Psoas muscle (tissue), 7 donors: ENCODE measurements at regions not wholly inside any gene's neighbourhood (a gene's known extent, or its start where the extent isn't known, plus 50 kb on each side); places are given as distances from the start of the nearest gene placed in this dataset.
A peak's percentile ranks its signal among the peaks of the same experiment; 100 is the strongest.

Experiments used
- ATAC-seq, 4 donors: fragments of 200-7000 bp; cut with Tn5 transposase; one replicate each; pipeline ENCODE4 v1.9.1; 2020; ENCODE audit warnings: moderate library complexity in 3 of 4, mild to moderate bottlenecking in 2 of 4
- DNase-seq, 2 donors: peaks; one replicate each; pipeline ENCODE4 v3.0.0-alpha.2; 2020
- H3K27ac ChIP-seq: fragments of 200-600 bp; one replicate; pipeline ENCODE4 v1.8.0; 2022
- H3K27me3 ChIP-seq, 3 donors: fragments of 200-600 bp in 1 of 3; one replicate each; pipeline versions ENCODE4 v1.6.1 to v1.8.0; 2013 to 2022; ENCODE audit warnings: low read length in 2 of 3, mild to moderate bottlenecking in 2 of 3, moderate library complexity in 1 of 3; ENCODE audit not compliant: insufficient read depth in 3 of 3
- H3K36me3 ChIP-seq, 2 donors: fragments of 200-600 bp in 1 of 2; one replicate each; pipeline versions ENCODE4 v1.6.1 to v1.8.0; 2013 to 2022; ENCODE audit warnings: low read depth in 1 of 2, mild to moderate bottlenecking in 1 of 2, moderate library complexity in 1 of 2; ENCODE audit not compliant: insufficient read depth in 1 of 2
- H3K4me1 ChIP-seq: fragments of 200-600 bp; one replicate; pipeline ENCODE4 v1.8.0; 2022
- H3K4me3 ChIP-seq: fragments of 200-600 bp; one replicate; pipeline ENCODE4 v1.8.0; 2022; ENCODE audit warnings: mild to moderate bottlenecking
- H3K9me3 ChIP-seq: fragments of 200-600 bp; one replicate; pipeline ENCODE4 v1.8.0; 2022
- WGBS, 3 donors: extraction: QIAGEN DNeasy Blood & Tissue Kit; methylation state at CpG; one replicate each; pipeline versions ENCODE4 v1.1.6 to v1.1.7; 2013; 5-methylcytosine and 5-hydroxymethylcytosine counted together
- intact Hi-C, 2 donors: fragments of 100-400 bp; cut with DNase I; formaldehyde crosslinking; loops; one replicate each; pipeline versions ENCODE4 v1.11.0 to v1.14.2; 2022
- TF ChIP-seq, protein P1 (sequence below): fragments of 200-600 bp; IDR thresholded peaks from one replicate; pipeline ENCODE4 v1.8.0; 2022; ENCODE audit warnings: antibody characterized with exemption
- donor health status: healthy with polysubstance abuse.
- donor health status: DM: no; HTN: no; CAD: no; lungs with moderate emphysema.
- donor health status: Bipolar disorder and iron deficiency.
- donor health status: healthy.
- donor health status: DM: yes; HTN: yes; CAD: no.
- donor health status: DM: no; HTN: no; CAD: no.
- donor health status: DM: yes; HTN: yes; CAD: no.

DNA sequence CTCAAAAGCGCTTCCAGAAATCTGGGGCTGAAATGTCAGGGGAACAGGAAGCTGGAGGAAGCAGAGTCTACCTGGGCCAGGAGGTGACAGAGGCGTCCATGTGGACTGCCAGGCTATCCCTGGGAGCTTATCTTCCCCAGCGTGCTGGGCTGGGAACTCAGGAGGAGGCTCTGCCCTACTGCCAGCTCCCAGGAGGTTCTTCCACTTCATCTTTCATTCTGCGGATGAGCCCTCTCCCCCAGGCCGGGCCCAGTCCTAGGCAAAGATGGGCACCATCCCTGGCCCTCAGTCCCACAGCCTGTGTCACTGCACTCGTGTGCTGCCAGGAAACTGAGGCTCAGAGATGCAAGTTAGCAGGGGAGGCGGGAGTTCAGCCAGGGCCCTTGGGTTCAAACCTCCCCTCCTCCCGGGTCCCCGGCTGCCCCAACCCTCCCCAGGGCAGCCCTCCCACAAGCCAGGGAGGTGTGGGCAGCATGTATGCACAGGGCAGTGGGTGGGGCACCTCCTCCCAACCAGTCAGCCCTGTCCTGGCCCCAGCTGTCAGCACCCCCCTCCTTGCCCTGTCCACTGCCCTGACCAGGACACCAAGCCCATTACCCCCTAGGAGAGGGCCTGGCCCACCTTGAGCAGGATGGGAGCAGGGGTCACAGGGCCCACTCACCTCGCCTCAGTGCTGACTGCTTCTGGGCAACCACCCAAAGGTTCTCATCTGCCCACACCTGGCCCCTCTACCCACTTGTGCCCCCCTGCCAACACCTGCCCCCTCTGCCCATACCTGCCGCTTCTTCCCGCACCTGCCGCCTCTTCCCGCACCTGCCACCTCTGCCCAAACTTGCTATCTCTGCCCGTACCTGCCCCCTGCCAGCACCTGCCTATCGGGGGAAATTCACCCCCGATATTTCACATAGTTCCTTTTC is 226.0 kb downstream of the NPHP4 start:
- 59 to 68% (median 59%) methylated on average over 15 to 17 of the region's 17 CpGs for WGBS, 3 donors
- intact Hi-C loops, result no loop called here
- TF ChIP-seq, protein P1, sequence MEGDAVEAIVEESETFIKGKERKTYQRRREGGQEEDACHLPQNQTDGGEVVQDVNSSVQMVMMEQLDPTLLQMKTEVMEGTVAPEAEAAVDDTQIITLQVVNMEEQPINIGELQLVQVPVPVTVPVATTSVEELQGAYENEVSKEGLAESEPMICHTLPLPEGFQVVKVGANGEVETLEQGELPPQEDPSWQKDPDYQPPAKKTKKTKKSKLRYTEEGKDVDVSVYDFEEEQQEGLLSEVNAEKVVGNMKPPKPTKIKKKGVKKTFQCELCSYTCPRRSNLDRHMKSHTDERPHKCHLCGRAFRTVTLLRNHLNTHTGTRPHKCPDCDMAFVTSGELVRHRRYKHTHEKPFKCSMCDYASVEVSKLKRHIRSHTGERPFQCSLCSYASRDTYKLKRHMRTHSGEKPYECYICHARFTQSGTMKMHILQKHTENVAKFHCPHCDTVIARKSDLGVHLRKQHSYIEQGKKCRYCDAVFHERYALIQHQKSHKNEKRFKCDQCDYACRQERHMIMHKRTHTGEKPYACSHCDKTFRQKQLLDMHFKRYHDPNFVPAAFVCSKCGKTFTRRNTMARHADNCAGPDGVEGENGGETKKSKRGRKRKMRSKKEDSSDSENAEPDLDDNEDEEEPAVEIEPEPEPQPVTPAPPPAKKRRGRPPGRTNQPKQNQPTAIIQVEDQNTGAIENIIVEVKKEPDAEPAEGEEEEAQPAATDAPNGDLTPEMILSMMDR, result no peak
- ATAC-seq (no peak), DNase-seq (peak in 1 of 2 donors; percentile 27)
- no peak overlapping the region for H3K27ac ChIP-seq
- no peak overlapping the region for H3K4me3 ChIP-seq
- no peaks in the 10 kb centered on the region for H3K4me1 ChIP-seq
- H3K36me3 ChIP-seq, result no peaks in the 10 kb centered on the region
- H3K27me3 ChIP-seq, result peaks cover 0 to 16% (median 8%) of the 10 kb centered on the region in 3 donors
- no peaks in the 10 kb centered on the region for H3K9me3 ChIP-seq

- Histone ChIP-seq H3K27me3 (peaks cover 0 to 10% (median 8%) of the 10 kb centered on the region in 3 donors), H3K4me1 (no peaks in the 10 kb centered on the region), H3K4me3 (no peak overlapping the region), H3K9me3 (no peaks in the 10 kb centered on the region), H3K36me3 (no peaks in the 10 kb centered on the region), H3K27ac (no peak overlapping the region)
- TF ChIP-seq, protein P1, result no peak
- 8 to 17% (median 13%) methylated on average over 5 of the region's 5 CpGs for WGBS, 3 donors
- intact Hi-C loops, result no loop called here
- no peak for ATAC-seq
- peak in 1 of 2 donors; percentile 13 for DNase-seq
These were observed 226.7 kb downstream of the NPHP4 start for GRCh38 chr1:5765483-5765882.

- Histone ChIP-seq H3K9me3 (no peaks in the 10 kb centered on the region), H3K36me3 (no peaks in the 10 kb centered on the region), H3K27me3 (peaks cover 0 to 10% (median 8%) of the 10 kb centered on the region in 3 donors), H3K4me3 (no peak overlapping the region), H3K27ac (no peak overlapping the region), H3K4me1 (no peaks in the 10 kb centered on the region)
- no peak for ATAC-seq
- 73 to 79% (median 74%) methylated on average over 10 of the region's 10 CpGs for WGBS, 3 donors
- intact Hi-C loops, result no loop called here
- peak in 1 of 2 donors; percentile 51 for DNase-seq
- TF ChIP-seq, protein P1, result no peak
These were observed 227.3 kb downstream of the NPHP4 start for GRCh38 chr1:5764959-5765358.

- DNase-seq (no peak), ATAC-seq (no peak)
- WGBS, 3 donors, result 27 to 34% (median 33%) methylated on average over 8 of the region's 8 CpGs
- no peaks in the 10 kb centered on the region for H3K36me3 ChIP-seq
- no peak overlapping the region for H3K4me3 ChIP-seq
- peaks cover 0 to 10% (median 8%) of the 10 kb centered on the region in 3 donors for H3K27me3 ChIP-seq
- TF ChIP-seq, protein P1, result no peak
- intact Hi-C loops, result no loop called here
- no peaks in the 10 kb centered on the region for H3K9me3 ChIP-seq
- H3K27ac ChIP-seq, result no peak overlapping the region
- H3K4me1 ChIP-seq, result no peaks in the 10 kb centered on the region
These were observed 227.8 kb downstream of the NPHP4 start for GRCh38 chr1:5764464-5764863.
